C4-2B (cell line): ENCODE measurements at regions not wholly inside any gene's neighbourhood (a gene's known extent, or its start where the extent isn't known, plus 50 kb on each side); places are given as distances from the start of the nearest gene placed in this dataset.

Experiments
- CTCF ChIP-seq: fragments of 450-650 bp; conservative IDR thresholded peaks from 2 replicates; pipeline ENCODE4 v1.5.1; 2017; ENCODE audit warnings: mild to moderate bottlenecking
- ZFX ChIP-seq: fragments of 450-650 bp; IDR thresholded peaks from 2 replicates; pipeline ENCODE4 v1.6.1; 2017

GRCh38 chr13:70714993-70715392 is 606.7 kb upstream of the KLHL1 start:
- TF ChIP-seq CTCF: no peak
- no peak for TF ChIP-seq ZFX
